SK-N-SH treated with all-trans-retinoic acid at 6 μM for 48 hours (cell line): ENCODE measurements at regions not wholly inside any gene's neighbourhood (a gene's known extent, or its start where the extent isn't known, plus 50 kb on each side); places are given as distances from the start of the nearest gene placed in this dataset.

Experiments used
- ATAC-seq: fragments of 200-7000 bp; cut with Tn5 transposase; 3 replicates; pipeline ENCODE4 v1.9.1; 2020; ENCODE audit warnings: mild to moderate bottlenecking, moderate library complexity
- BACH2 ChIP-seq: fragments of 250-450 bp; sonication (Bioruptor Pico); IDR thresholded peaks from 2 replicates; pipeline ENCODE4 v1.9.0; 2021; ENCODE audit warnings: mild to moderate bottlenecking, borderline replicate concordance
- CREB5 ChIP-seq: fragments of 250-450 bp; sonication (Bioruptor Pico); IDR thresholded peaks from 2 replicates; pipeline ENCODE4 v1.5.1; 2020; ENCODE audit warnings: low read depth, mild to moderate bottlenecking, moderate library complexity
- CSDC2 ChIP-seq: fragments of 250-450 bp; sonication (Bioruptor Pico); IDR thresholded peaks from 2 replicates; pipeline ENCODE4 v1.5.0; 2020; ENCODE audit warnings: mild to moderate bottlenecking, moderate library complexity
- ESRRG ChIP-seq: fragments of 250-450 bp; sonication (Bioruptor Pico); IDR thresholded peaks from 2 replicates; pipeline ENCODE4 v1.6.1; 2021; ENCODE audit warnings: mild to moderate bottlenecking
- GLIS3 ChIP-seq: fragments of 250-450 bp; sonication (Bioruptor Pico); IDR thresholded peaks from 2 replicates; pipeline ENCODE4 v1.5.0; 2020; ENCODE audit warnings: mild to moderate bottlenecking, moderate library complexity
- ISL1 ChIP-seq: fragments of 250-450 bp; sonication (Bioruptor Pico); IDR thresholded peaks from 2 replicates; pipeline ENCODE4 v2.1.2; 2022; ENCODE audit warnings: mild to moderate bottlenecking, moderate library complexity
- OSR1 ChIP-seq: fragments of 250-450 bp; sonication (Bioruptor Pico); IDR thresholded peaks from 2 replicates; pipeline ENCODE4 v1.8.0; 2022; ENCODE audit warnings: moderate library complexity, mild to moderate bottlenecking, inconsistent platforms
- PPARA ChIP-seq: fragments of 250-450 bp; sonication (Bioruptor Pico); IDR thresholded peaks from 2 replicates; pipeline ENCODE4 v1.5.0; 2020; ENCODE audit warnings: mild to moderate bottlenecking, borderline replicate concordance
- RARB ChIP-seq: fragments of 250-450 bp; sonication (Bioruptor Pico); IDR thresholded peaks from 2 replicates; pipeline ENCODE4 v1.8.0; 2021; ENCODE audit warnings: mild to moderate bottlenecking, moderate library complexity
- SNAI2 ChIP-seq: fragments of 250-450 bp; sonication (Bioruptor Pico); IDR thresholded peaks from 2 replicates; pipeline ENCODE4 v1.5.0; 2020; ENCODE audit warnings: mild to moderate bottlenecking, moderate library complexity
- TOX ChIP-seq: fragments of 250-450 bp; sonication (Bioruptor Pico); IDR thresholded peaks from 2 replicates; pipeline ENCODE4 v1.8.0; 2021; ENCODE audit warnings: mild to moderate bottlenecking, moderate library complexity, borderline replicate concordance
- ZC3H10 ChIP-seq: fragments of 250-450 bp; sonication (Bioruptor Pico); IDR thresholded peaks from 2 replicates; pipeline ENCODE4 v1.5.1; 2021; ENCODE audit warnings: mild to moderate bottlenecking, moderate library complexity
- ZFP3 ChIP-seq: fragments of 250-450 bp; sonication (Bioruptor Pico); IDR thresholded peaks from 2 replicates; pipeline ENCODE4 v1.5.0; 2020; ENCODE audit warnings: mild to moderate bottlenecking, moderate library complexity
- ZFP30 ChIP-seq: fragments of 450-650 bp; formaldehyde crosslinking; IDR thresholded peaks from 2 replicates; pipeline ENCODE4 v1.5.0; 2022; ENCODE audit warnings: mild to moderate bottlenecking, moderate library complexity
- ZNF565 ChIP-seq: fragments of 450-650 bp; formaldehyde crosslinking; conservative IDR thresholded peaks from 2 replicates; pipeline ENCODE4 v1.5.0; 2020; ENCODE audit warnings: low read depth, mild to moderate bottlenecking, moderate library complexity
- TF ChIP-seq, protein P1 (sequence below): fragments of 250-450 bp; sonication (Bioruptor Pico); IDR thresholded peaks from 2 replicates; pipeline ENCODE4 v1.5.1; 2021; ENCODE audit warnings: mild to moderate bottlenecking, moderate library complexity
- TF ChIP-seq, protein P2 (sequence below): fragments of 250-450 bp; sonication (Bioruptor Pico); IDR thresholded peaks from 2 replicates; pipeline ENCODE4 v1.8.0; 2020; ENCODE audit warnings: mild to moderate bottlenecking, moderate library complexity, borderline replicate concordance

DNA sequence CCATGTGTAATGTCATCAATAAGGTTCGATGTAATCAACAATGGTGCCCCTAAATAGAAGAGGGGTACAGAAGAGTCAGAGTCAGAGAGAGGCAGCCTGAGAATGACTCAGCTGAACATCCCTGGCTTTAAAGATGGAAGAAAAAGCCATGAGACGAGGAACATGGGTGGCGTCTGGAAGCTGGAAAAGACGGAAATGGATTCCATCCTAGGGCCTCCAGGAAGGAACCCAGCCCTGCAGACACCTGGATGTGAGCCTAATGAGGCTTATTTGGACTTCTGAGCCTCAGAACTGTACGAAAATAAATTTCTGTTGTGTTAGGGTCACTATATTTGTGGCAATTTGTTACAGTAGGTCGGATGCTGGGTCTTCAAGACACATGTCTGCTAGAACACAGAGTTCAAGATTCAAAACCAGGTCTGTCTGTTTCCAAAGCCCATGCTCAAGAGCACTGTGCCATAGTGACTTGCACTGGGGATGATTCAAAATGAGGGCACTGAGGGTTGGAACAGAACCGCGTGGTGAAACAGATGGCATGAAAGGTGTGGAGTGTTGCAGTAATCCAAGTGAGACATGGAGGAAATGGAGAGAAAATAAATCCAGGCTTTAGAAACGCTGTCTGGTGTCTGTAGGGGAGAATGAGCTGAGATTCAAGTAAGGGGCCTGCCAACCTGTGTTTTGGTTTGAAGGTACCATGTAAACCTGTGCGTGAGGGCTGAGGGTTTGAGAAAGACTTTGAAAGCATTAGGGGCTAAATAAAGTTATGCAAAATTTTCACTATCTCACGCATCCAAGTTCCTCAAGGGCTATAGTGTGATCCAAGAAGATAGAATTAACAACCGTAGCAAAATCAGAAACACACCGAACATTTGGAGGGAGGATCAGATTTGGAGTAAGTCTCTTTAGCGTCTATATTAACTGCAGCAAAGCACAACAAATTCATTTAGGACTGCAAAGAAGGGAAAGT is 849.1 kb upstream of the AUTS2 start:
- ATAC-seq: no peak
- TF ChIP-seq ESRRG (CRISPR knock-in tag) (no peak), ISL1 (no peak), OSR1 (no peak), GLIS3 (CRISPR knock-in tag) (no peak), PPARA (CRISPR knock-in tag) (no peak), SNAI2 (CRISPR knock-in tag) (no peak), CREB5 (CRISPR knock-in tag) (no peak), ZFP30 (CRISPR knock-in tag) (no peak), ZFP3 (no peak), ZNF565 (CRISPR knock-in tag) (no peak)
- TF ChIP-seq, protein P1, sequence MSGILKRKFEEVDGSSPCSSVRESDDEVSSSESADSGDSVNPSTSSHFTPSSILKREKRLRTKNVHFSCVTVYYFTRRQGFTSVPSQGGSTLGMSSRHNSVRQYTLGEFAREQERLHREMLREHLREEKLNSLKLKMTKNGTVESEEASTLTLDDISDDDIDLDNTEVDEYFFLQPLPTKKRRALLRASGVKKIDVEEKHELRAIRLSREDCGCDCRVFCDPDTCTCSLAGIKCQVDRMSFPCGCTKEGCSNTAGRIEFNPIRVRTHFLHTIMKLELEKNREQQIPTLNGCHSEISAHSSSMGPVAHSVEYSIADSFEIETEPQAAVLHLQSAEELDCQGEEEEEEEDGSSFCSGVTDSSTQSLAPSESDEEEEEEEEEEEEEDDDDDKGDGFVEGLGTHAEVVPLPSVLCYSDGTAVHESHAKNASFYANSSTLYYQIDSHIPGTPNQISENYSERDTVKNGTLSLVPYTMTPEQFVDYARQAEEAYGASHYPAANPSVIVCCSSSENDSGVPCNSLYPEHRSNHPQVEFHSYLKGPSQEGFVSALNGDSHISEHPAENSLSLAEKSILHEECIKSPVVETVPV (CRISPR knock-in tag): no peak
- TF ChIP-seq, protein P2, sequence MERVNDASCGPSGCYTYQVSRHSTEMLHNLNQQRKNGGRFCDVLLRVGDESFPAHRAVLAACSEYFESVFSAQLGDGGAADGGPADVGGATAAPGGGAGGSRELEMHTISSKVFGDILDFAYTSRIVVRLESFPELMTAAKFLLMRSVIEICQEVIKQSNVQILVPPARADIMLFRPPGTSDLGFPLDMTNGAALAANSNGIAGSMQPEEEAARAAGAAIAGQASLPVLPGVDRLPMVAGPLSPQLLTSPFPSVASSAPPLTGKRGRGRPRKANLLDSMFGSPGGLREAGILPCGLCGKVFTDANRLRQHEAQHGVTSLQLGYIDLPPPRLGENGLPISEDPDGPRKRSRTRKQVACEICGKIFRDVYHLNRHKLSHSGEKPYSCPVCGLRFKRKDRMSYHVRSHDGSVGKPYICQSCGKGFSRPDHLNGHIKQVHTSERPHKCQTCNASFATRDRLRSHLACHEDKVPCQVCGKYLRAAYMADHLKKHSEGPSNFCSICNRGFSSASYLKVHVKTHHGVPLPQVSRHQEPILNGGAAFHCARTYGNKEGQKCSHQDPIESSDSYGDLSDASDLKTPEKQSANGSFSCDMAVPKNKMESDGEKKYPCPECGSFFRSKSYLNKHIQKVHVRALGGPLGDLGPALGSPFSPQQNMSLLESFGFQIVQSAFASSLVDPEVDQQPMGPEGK (CRISPR knock-in tag): no peak

DNA sequence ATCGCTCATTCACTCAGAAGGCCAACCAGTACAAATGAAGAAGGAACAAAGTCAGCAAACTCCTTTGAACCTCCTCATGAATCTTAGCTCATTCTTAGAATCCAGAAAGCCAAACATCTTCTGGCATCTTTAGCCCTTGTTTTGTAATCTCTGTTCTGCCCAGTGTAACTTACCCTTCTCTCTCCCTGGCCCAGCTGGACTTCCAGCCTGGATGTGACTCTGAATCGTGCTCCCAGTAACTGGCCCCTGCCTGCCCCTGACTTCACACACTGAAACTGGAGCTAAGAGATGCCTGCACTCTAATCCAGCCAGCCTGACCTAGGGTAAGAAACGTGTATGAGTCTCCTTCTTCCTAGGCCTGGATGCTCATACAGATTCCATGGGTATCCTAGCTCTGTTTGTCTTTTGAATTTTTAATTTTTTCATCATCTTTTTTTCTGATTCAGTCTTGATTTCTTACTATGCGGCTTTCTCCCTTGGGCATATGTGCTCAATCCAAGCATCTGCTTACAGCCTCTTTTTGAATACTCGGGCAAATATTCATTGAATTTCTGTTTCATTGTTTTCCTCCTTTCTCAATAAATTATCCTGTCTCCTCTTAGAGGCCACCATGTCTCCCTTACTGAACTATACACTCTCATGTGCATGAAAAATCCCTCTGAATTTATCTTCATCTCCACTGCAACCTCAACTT is 845.6 kb upstream of the AUTS2 start:
- no peak for ATAC-seq
- TF ChIP-seq OSR1 (no peak), ZFP30 (CRISPR knock-in tag) (no peak), GLIS3 (CRISPR knock-in tag) (no peak), RARB (CRISPR knock-in tag) (no peak), SNAI2 (CRISPR knock-in tag) (no peak), ESRRG (CRISPR knock-in tag) (no peak), TOX (CRISPR knock-in tag) (no peak), CSDC2 (CRISPR knock-in tag) (no peak), ISL1 (no peak), ZNF565 (CRISPR knock-in tag) (no peak)
- TF ChIP-seq, protein P1 (CRISPR knock-in tag): no peak
- TF ChIP-seq, protein P2 (CRISPR knock-in tag): no peak

DNA sequence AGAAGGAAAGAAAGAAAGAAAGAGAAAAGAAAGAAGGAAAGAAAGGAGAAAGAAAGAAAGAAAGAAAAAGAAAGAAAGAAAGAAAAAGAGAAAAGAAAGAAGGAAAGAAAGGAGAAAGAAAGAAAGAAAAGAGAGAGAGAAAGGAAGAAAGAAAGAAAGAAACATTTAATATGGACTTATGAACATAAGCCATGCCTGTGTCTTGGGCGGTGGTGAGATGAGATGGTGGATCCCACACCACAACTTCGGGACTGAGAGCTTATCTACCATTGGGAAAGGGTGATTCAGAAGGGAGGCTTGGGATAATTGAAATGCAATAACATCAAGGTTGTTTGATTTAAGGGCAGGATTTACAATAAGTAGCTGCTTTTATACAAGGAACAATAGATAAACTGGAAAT is 843.9 kb upstream of the AUTS2 start:
- TF ChIP-seq, protein P2 (CRISPR knock-in tag): no peak
- no peak for TF ChIP-seq SNAI2 (CRISPR knock-in tag)
- no peak for TF ChIP-seq BACH2 (CRISPR knock-in tag)
- no peak for TF ChIP-seq ESRRG (CRISPR knock-in tag)
- TF ChIP-seq GLIS3 (CRISPR knock-in tag): no peak
- TF ChIP-seq RARB (CRISPR knock-in tag): no peak
- no peak for TF ChIP-seq ZNF565 (CRISPR knock-in tag)
- no peak for TF ChIP-seq TOX (CRISPR knock-in tag)
- TF ChIP-seq ZC3H10 (CRISPR knock-in tag): no peak
- no peak for TF ChIP-seq PPARA (CRISPR knock-in tag)
- no peak for TF ChIP-seq ISL1
- no peak for TF ChIP-seq OSR1
- no peak for TF ChIP-seq CSDC2 (CRISPR knock-in tag)
- ATAC-seq: no peak
